GM12874 (cell line): ENCODE measurements at regions not wholly inside any gene's neighbourhood (a gene's known extent, or its start where the extent isn't known, plus 50 kb on each side); places are given as distances from the start of the nearest gene placed in this dataset.

Experiments
- TF ChIP-seq, protein P1 (sequence below): IDR thresholded peaks from 2 replicates; pipeline ENCODE4 v1.5.1; 2011; ENCODE audit warnings: low read depth, mild to moderate bottlenecking, control low read depth, low read length, moderate library complexity; ENCODE audit not compliant: insufficient read depth

DNA sequence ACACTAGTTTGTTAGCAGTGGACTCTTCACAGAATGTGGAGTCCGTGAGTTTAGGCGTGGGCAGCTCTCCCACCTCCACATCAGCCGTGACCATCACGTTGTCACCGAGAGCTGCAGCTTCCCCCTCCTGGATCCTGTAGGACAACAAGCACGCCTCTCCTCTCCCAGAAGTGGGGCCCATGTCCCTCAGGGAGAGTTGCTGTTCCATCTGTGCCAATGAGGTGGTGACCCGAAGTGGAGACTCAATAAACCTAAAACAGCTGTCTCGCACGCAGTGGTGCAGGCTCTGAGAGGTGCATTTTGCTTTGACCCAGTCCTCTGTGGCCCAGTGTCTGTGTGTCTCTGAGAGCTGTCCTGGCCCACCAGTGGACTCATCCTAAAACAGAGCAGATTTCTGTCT lies 456.5 kb upstream of the SOX11 start:
- TF ChIP-seq, protein P1, sequence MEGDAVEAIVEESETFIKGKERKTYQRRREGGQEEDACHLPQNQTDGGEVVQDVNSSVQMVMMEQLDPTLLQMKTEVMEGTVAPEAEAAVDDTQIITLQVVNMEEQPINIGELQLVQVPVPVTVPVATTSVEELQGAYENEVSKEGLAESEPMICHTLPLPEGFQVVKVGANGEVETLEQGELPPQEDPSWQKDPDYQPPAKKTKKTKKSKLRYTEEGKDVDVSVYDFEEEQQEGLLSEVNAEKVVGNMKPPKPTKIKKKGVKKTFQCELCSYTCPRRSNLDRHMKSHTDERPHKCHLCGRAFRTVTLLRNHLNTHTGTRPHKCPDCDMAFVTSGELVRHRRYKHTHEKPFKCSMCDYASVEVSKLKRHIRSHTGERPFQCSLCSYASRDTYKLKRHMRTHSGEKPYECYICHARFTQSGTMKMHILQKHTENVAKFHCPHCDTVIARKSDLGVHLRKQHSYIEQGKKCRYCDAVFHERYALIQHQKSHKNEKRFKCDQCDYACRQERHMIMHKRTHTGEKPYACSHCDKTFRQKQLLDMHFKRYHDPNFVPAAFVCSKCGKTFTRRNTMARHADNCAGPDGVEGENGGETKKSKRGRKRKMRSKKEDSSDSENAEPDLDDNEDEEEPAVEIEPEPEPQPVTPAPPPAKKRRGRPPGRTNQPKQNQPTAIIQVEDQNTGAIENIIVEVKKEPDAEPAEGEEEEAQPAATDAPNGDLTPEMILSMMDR = no peak

DNA sequence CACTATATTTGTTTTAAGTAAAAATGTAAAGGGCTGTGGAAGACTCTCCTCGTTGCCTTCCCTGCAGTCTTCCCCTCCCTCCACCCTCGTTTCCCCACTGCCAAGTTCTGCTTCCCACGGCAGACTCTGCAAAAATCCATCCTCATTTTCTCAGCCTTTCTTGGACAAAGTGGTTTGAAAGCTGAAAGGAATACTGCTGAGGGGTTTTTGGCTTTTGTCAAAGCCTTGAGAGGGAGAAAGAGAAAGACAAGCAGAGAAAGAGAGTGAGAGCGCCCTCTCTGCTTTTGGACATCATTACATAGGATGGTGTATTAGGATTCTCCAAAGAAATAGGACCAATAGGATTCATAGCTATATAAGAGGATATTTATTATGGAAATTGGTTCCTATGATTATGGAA lies 455.9 kb upstream of the SOX11 start:
- TF ChIP-seq, protein P1 = no peak

DNA sequence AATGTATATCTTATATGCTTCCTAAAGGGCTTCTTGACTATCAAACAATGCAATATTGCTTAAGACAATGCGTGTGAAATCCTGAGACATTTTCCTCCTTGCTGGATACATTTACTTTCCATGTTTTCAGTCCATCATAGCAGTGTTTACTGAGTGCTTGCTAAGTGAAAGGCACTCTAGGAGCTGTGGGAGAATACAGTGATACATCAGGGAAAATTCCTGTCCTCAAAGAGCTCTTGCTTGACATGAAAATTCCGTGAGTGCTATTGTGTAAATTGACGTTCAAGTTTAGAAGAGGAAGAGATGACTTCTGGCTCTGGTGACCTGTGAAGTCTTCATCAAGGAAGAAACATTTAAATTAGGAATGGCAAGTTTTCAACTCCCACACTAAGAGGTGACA lies 449.4 kb upstream of the SOX11 start:
- TF ChIP-seq, protein P1 = no peak

DNA sequence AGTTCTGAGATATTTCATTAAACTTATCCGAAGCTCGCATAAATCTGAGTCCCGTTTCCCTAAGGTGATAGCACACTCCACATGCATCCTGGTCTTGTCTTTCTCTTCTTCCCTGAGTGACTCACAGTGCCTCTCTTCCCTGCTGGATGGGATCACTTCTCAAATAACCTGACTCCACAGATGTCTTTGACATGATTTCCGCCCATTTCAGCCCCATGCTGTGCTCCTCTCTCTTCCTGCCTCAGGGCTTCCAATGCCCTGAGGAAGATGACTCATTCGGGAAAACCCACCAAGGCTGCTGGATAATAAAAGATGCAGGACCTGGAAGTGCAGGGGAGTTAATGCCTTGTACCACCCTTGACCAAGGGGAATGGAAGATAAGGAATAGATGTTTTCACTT lies 441.7 kb upstream of the SOX11 start:
- TF ChIP-seq, protein P1 = no peak

DNA sequence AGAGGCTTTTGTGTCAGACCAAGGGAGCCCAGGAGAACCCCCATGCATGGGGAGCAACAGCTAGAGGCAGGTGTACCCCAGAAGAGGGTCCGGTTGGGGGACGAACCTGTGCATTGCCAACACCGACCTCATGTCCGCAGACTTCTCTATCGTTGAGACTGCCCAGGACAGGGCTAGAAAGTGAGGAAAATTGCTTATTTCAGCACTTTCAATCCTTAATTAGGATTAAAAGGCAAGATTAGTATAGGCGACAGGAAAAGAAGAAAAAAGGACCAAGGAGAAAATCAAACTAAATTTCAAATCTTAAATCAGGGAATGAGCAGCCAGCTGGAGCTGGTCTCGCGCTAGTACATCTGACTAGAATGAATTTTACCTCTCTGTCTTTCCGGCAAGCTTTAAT lies 438.9 kb upstream of the SOX11 start:
- TF ChIP-seq, protein P1 = no peak

DNA sequence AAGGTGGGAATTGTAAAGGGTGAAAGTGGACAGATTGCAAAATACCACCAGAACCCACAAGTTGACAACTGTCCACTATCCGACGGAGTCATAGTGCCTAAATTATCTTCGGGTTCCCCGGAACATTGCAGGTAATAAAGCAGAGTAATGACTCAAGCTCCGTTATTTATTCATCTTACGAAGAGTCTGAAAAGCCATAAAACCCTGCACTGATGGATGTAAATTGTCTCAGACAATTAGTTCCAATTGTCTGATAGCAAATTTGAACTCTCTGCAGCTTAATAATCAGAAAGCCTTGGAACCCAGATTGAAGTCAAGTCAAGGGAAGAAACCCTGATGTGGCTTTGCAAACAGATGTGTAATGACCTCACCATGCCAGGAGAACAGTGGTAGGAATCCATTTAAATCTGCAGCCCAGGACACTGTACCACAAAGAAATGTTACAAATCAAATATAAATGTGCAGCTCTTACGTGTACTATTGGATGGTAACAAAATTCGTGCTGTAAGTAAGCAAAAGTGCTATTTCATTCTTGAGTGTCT lies 437.3 kb upstream of the SOX11 start:
- TF ChIP-seq, protein P1 = no peak

DNA sequence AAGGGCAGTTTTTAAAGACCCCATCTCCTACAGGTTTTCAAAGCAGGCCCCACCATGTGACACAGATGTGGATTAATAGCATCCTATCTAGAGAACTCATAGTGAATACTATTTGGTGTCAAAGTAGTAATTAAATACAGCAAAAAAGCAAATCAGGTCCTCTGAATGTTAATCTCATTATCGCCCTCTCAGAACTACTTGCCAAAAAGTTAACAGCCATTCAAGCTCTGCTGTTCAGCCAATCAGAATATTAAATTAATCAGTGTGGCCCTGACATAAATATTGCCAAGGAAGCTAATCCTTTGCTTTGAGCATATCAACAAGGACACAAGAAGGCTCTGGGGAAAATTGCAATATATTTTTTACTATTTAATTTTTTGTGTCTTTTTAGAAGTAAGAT lies 428.9 kb upstream of the SOX11 start:
- TF ChIP-seq, protein P1 = no peak
